DOHH2 (cell line): ENCODE measurements at regions not wholly inside any gene's neighbourhood (a gene's known extent, or its start where the extent isn't known, plus 50 kb on each side); places are given as distances from the start of the nearest gene placed in this dataset.

Source experiments
- CTCF ChIP-seq: fragments of 200-600 bp; sonication (generic); IDR thresholded peaks from one replicate; pipeline ENCODE4 v1.5.1; 2014; ENCODE audit warnings: antibody characterized with exemption, mild to moderate bottlenecking, low read depth, low read length; ENCODE audit not compliant: poor library complexity, severe bottlenecking
- EZH2phosphoT487 ChIP-seq: fragments of 200-600 bp; sonication (generic); IDR thresholded peaks from 2 replicates; pipeline ENCODE4 v1.6.1; 2017; ENCODE audit warnings: borderline replicate concordance, mild to moderate bottlenecking, antibody characterized with exemption, low read length, moderate library complexity, mixed read lengths

GRCh38 chr5:135689506-135689905, 110.7 kb upstream of the CXCL14 start:
- TF ChIP-seq CTCF = no peak
- no peak for TF ChIP-seq EZH2phosphoT487
